AML-193 (cell line): ENCODE measurements at regions not wholly inside any gene's neighbourhood (a gene's known extent, or its start where the extent isn't known, plus 50 kb on each side); places are given as distances from the start of the nearest gene placed in this dataset.

Experiments used
- DNase-seq, 2 experiments: peaks; one replicate each; lab custom pipeline; 2025; lab: John Stamatoyannopoulos, UW

GRCh38 chr11:109972939-109973338 is 120.3 kb upstream of the ZC3H12C start:
- DNase-seq = peak in 1 of 2 experiments; percentile 8

DNA sequence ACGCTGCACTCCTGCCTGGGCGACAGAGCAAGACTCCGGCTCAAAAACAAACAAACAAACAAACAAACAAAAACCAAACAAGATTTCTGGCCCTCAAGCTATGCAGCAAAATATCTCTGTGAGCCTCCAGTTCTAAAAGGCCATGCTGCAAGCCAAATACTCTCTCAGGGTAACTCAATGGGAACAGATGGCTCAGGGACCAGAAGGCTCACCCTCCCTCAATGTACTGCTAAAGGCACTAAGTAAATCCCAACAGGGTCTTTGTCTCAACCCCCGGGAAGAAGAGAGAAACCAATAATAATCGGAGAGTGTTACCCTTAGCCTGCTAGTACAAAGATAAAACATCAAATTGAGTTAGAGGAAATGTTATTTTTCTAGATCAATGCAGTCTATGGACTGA is 119.7 kb upstream of the ZC3H12C start:
- no peak for DNase-seq

- DNase-seq = no peak
Observed at GRCh38 chr11:109974523-109974922, 118.7 kb upstream of the ZC3H12C start.

- no peak for DNase-seq
Observed at GRCh38 chr11:109978895-109979294, 114.3 kb upstream of the ZC3H12C start.

DNA sequence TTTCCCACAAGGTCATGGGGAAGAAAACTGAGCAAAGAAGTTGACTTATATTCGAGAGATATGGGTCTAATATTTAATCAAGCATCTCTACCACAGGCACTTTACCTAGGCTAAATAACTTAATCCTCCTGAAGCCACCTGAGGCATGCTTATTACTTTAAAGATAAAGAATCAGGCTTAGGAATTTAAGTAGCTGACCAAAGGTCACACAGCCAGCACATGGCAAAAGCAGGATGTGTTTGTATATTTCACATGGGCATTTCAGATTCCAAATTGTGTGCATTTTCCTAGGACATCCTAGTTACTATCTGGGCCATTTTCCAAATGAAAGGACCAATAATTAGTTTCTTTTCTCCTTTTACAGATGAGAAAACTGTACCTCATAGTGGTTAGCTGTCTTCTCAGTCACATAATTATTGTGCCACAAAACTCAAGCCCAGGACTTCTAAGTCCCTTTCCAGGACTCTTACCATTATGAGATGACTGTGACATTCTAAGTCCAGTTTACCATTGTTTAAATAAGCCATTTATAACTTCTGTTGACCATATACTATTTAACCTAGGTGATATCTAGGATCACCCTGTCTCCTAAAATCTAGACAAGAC is 112.1 kb upstream of the ZC3H12C start:
- DNase-seq = no peak

GRCh38 chr11:109983358-109983757 is 109.8 kb upstream of the ZC3H12C start:
- DNase-seq = no peak

GRCh38 chr11:109984634-109985289 is 108.4 kb upstream of the ZC3H12C start:
- peak in 1 of 2 experiments; percentile 17 for DNase-seq

DNA sequence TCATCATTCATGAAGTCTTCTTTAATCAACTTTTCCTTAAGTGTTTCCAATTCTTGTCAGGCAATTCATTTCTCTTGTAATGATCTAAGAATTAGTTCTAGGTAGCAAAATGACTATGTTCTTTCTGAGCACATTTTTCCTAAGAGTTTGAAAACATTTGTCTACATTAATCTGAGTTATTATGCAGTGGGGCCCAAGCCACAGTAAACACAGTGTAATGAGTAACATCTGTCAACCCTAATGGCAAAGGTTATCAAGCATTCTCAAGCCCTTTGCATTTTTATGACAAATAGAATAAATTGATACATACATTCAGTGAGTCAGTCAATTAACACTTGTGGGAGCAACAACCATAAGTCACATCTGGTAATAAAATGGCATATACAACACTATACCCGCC is 106.7 kb upstream of the ZC3H12C start:
- no peak for DNase-seq

GRCh38 chr11:109991835-109992234 is 101.4 kb upstream of the ZC3H12C start:
- DNase-seq = no peak

GRCh38 chr11:109993786-109994185 is 99.4 kb upstream of the ZC3H12C start:
- no peak for DNase-seq

GRCh38 chr11:109994907-109995306 is 98.3 kb upstream of the ZC3H12C start:
- no peak for DNase-seq

- DNase-seq = no peak
Observed at GRCh38 chr11:109996060-109996459, 97.1 kb upstream of the ZC3H12C start.

GRCh38 chr11:109998921-109999320 is 94.3 kb upstream of the ZC3H12C start:
- no peak for DNase-seq

- DNase-seq = no peak
Observed at GRCh38 chr11:110000031-110000502, 93.1 kb upstream of the ZC3H12C start.

- no peak for DNase-seq
Observed at GRCh38 chr11:110000850-110001249, 92.3 kb upstream of the ZC3H12C start.

DNA sequence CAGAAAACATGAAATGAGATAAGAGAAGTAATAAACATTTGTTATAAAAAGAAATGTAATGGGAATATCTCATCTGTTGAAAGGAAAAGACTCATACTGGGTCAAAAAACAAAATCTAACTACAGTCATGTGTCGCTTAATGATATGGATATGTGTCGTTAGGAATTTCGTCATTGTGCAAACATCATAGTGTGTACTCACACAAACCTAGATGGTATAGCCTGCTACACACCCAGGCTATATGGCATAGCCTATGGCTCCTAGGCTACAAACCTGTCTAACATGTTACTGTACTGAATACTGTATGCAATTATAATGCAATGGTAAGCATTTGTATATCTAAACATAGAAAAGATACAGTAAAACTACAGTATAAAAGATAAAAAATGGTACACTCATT is 89.8 kb upstream of the ZC3H12C start:
- no peak for DNase-seq

- no peak for DNase-seq
Observed at GRCh38 chr11:110011595-110011994, 81.6 kb upstream of the ZC3H12C start.

GRCh38 chr11:110015695-110016094 is 77.5 kb upstream of the ZC3H12C start:
- no peak for DNase-seq

DNA sequence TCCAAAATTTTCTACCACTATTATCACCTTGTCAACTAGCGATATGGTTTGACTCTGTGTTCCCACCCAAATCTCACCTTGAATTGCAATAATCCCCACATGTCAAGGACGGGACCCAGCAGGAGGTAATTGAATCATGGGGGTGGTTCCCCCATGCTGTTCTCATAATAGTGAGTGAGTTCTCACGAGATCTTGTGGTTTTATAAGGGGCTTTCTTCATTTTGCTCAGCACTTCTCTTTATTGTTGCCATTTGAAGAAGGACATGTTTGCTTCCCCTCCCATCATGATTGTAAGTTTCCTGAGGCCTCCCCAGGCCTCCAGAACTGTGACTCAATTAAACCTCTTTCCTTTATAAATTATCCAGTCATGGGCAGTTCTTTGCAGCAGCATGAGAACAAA is 73.5 kb upstream of the ZC3H12C start:
- DNase-seq = no peak

- no peak for DNase-seq
Observed at GRCh38 chr11:110022548-110022947, 70.6 kb upstream of the ZC3H12C start.

- DNase-seq = no peak
Observed at GRCh38 chr11:110023711-110024110, 69.5 kb upstream of the ZC3H12C start.

- peak; percentile 6 to 13 for DNase-seq
Observed at GRCh38 chr11:110026858-110027626, 66.2 kb upstream of the ZC3H12C start.
